ENCODE measurements at regions not wholly inside any gene's neighbourhood (a gene's known extent, or its start where the extent isn't known, plus 50 kb on each side); places are given as distances from the start of the nearest gene placed in this dataset.
"Not testable (repeated sequence)": the region's sequence is repeated elsewhere in the genome, so short reads cannot be mapped to it uniquely, and the experiment has no call there.

DNA sequence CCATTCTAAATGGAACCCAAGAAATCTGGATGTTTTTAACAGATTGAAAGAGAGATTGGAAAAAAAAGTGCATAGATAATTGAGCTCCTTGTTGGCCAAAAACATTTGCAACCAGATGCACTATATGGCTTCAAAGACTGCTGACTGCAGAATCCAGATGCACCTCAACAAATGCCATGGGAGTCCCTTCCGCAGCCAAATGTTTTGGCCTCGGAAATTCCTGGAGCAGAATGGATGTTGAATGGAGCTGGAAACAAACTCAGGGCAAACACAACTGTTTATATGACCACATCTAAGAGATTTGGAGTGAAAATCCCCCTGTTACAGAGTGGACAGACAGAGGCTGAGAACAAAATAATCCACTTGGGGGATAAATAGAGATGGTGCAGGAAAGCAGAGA lies 285.0 kb upstream of the NFIA start:
- DNase-seq (ENCODE audit: low spot score in 2 of 2): no peak
- intact Hi-C loops (cut with DNase I; ENCODE audit: low total_unique reads): no loop called here
- WGBS, 2 donors: 60 to 76% methylated on average over 2 of the region's 2 CpGs
- H3K4me3 ChIP-seq (ENCODE audit: low read depth, poor library complexity, severe bottlenecking): no peak overlapping the region
- TF ChIP-seq POLR2A (IDR thresholded peaks at IDR 0.05): no peak
- TF ChIP-seq, protein P1, sequence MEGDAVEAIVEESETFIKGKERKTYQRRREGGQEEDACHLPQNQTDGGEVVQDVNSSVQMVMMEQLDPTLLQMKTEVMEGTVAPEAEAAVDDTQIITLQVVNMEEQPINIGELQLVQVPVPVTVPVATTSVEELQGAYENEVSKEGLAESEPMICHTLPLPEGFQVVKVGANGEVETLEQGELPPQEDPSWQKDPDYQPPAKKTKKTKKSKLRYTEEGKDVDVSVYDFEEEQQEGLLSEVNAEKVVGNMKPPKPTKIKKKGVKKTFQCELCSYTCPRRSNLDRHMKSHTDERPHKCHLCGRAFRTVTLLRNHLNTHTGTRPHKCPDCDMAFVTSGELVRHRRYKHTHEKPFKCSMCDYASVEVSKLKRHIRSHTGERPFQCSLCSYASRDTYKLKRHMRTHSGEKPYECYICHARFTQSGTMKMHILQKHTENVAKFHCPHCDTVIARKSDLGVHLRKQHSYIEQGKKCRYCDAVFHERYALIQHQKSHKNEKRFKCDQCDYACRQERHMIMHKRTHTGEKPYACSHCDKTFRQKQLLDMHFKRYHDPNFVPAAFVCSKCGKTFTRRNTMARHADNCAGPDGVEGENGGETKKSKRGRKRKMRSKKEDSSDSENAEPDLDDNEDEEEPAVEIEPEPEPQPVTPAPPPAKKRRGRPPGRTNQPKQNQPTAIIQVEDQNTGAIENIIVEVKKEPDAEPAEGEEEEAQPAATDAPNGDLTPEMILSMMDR (IDR thresholded peaks at IDR 0.05): no peak

DNA sequence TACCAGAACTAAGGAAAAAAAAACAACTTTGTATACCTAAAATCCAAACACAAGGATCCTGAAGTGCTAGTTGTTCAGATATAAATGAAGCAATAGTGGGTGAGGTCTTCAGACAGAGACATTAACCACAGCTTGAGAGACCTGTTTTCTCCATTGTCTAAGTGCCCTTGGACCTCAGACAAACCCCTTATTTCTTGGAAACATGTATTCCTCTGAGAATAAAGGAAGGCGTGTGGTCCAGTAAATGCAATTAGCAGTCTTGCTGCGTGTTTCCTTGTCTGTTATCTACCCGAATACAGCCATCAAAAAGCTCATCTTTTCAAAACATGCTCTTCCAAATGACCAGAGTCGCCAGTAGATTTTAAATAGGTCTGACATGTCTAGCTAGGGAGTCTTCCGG lies 291.1 kb upstream of the NFIA start:
- intact Hi-C loops (cut with DNase I; ENCODE audit: low total_unique reads): no loop called here
- 70 to 76% methylated on average over 5 of the region's 5 CpGs for WGBS, 2 donors
- H3K4me3 ChIP-seq (ENCODE audit: low read depth, poor library complexity, severe bottlenecking): no peak overlapping the region
- no peak for DNase-seq (ENCODE audit: low spot score in 2 of 2)
- no peak for TF ChIP-seq POLR2A (IDR thresholded peaks at IDR 0.05)
- TF ChIP-seq, protein P1 (IDR thresholded peaks at IDR 0.05): no peak

DNA sequence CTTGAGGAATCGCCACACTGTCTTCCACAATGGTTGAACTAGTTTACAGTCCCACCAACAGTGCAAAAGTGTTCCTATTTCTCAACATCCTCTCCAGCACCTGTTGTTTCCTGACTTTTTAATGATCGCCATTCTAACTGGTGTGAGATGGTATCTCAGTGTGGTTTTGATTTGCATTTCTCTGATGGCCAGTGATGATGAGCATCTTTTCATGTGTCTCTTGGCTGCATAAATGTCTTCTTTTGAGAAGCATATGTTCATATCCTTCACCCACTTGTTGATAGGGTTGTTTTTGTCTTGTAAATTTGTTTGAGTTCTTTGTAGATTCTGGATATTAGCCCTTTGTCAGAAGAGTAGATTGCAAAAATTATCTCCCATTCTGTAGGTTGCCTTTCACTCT lies 309.3 kb upstream of the NFIA start:
- 91 to 94% methylated on average over 2 of the region's 2 CpGs for WGBS, 2 donors
- intact Hi-C loops (cut with DNase I; ENCODE audit: low total_unique reads); DNase-seq (ENCODE audit: low spot score in 2 of 2); H3K4me3 ChIP-seq (ENCODE audit: low read depth, poor library complexity, severe bottlenecking): not testable (repeated sequence)

GRCh38 chr1:60769082-60769481 lies 313.3 kb upstream of the NFIA start:
- TF ChIP-seq, protein P1 (IDR thresholded peaks at IDR 0.05): no peak
- no peak for TF ChIP-seq POLR2A (IDR thresholded peaks at IDR 0.05)
- intact Hi-C loops (cut with DNase I; ENCODE audit: low total_unique reads): no loop called here
- H3K4me3 ChIP-seq (ENCODE audit: low read depth, poor library complexity, severe bottlenecking): no peak overlapping the region
- DNase-seq (ENCODE audit: low spot score in 2 of 2): no peak
- 77 to 87% methylated on average over 1 of the region's 1 CpG for WGBS, 2 donors

DNA sequence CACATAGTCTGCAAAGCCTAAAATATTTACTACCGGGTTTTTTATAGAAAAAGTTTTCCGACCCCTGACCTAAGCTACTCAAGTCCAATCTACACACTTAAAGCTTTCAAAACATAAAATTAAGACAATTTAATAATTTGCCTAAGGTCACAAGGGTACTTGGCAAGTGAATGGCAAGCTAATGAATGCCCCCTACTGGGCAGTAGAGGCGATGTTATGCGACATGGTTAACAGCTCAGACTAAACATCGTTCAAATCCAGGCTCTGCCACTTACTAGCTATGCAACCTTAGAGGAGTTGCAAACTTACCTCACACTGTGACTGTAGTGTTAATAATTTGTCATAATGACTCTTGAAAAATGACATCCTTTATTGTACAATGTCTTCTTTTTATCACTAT lies 317.2 kb upstream of the NFIA start:
- intact Hi-C loops (cut with DNase I; ENCODE audit: low total_unique reads): no loop called here
- 40 to 50% methylated on average over 5 of the region's 5 CpGs for WGBS, 2 donors
- TF ChIP-seq, protein P1 (IDR thresholded peaks at IDR 0.05): no peak
- TF ChIP-seq POLR2A (IDR thresholded peaks at IDR 0.05): no peak
- no peak for DNase-seq (ENCODE audit: low spot score in 2 of 2)
- no peak overlapping the region for H3K4me3 ChIP-seq (ENCODE audit: low read depth, poor library complexity, severe bottlenecking)

- WGBS, 2 donors: 87 to 90% methylated on average over 3 of the region's 3 CpGs
- DNase-seq (ENCODE audit: low spot score in 2 of 2): no peak
- intact Hi-C loops (cut with DNase I; ENCODE audit: low total_unique reads): no loop called here
- TF ChIP-seq, protein P1 (IDR thresholded peaks at IDR 0.05): no peak
- TF ChIP-seq POLR2A (IDR thresholded peaks at IDR 0.05): no peak
- H3K4me3 ChIP-seq (ENCODE audit: low read depth, poor library complexity, severe bottlenecking): no peak overlapping the region
Observed at GRCh38 chr1:60764489-60764888, 317.9 kb upstream of the NFIA start.

Data from lower leg skin (tissue), 4 donors.